NCI-H1417 treated with DMSO at 0.1 percent for 48 hours (cell line): ENCODE measurements at regions not wholly inside any gene's neighbourhood (a gene's known extent, or its start where the extent isn't known, plus 50 kb on each side); places are given as distances from the start of the nearest gene placed in this dataset.
"Not testable (repeated sequence)": the region's sequence is repeated elsewhere in the genome, so short reads cannot be mapped to it uniquely, and the experiment has no call there.

Experiments used
- DNase-seq: peaks from one replicate; lab custom pipeline; 2025; lab: John Stamatoyannopoulos, UW

GRCh38 chr4:28388471-28388870 is 1527.8 kb downstream of the STIM2 start:
- no peak for DNase-seq

GRCh38 chr4:28391877-28392276 is 1531.2 kb downstream of the STIM2 start:
- no peak for DNase-seq

- no peak for DNase-seq
Measured at GRCh38 chr4:28402751-28403150, 1542.1 kb downstream of the STIM2 start.

- no peak for DNase-seq
Measured at GRCh38 chr4:28421221-28421620, 1560.6 kb downstream of the STIM2 start.

- no peak for DNase-seq
Measured at GRCh38 chr4:28426251-28426650, 1565.6 kb downstream of the STIM2 start.

- no peak for DNase-seq
Measured at GRCh38 chr4:28427306-28428085, 1566.9 kb downstream of the STIM2 start.

GRCh38 chr4:28432348-28433025 is 1571.8 kb downstream of the STIM2 start:
- DNase-seq: no peak

- no peak for DNase-seq
Measured at GRCh38 chr4:28435314-28435713, 1574.7 kb downstream of the STIM2 start.

GRCh38 chr4:28436191-28437080 is 1575.8 kb downstream of the STIM2 start:
- DNase-seq: no peak

GRCh38 chr4:28443371-28443770 is 1582.7 kb downstream of the STIM2 start:
- no peak for DNase-seq

GRCh38 chr4:28443801-28444412 is 1583.3 kb downstream of the STIM2 start:
- DNase-seq: no peak

- DNase-seq: no peak
Measured at GRCh38 chr4:28444886-28445496, 1584.3 kb downstream of the STIM2 start.

- no peak for DNase-seq
Measured at GRCh38 chr4:28449085-28449484, 1588.4 kb downstream of the STIM2 start.

GRCh38 chr4:28451346-28451745 is 1590.7 kb downstream of the STIM2 start:
- no peak for DNase-seq

- DNase-seq: no peak
Measured at GRCh38 chr4:28462766-28463700, 1602.4 kb downstream of the STIM2 start.

- DNase-seq: no peak
Measured at GRCh38 chr4:28464823-28465222, 1604.2 kb downstream of the STIM2 start.

GRCh38 chr4:28466886-28467285 is 1606.2 kb downstream of the STIM2 start:
- DNase-seq: not testable (repeated sequence)

- no peak for DNase-seq
Measured at GRCh38 chr4:28469387-28469786, 1608.7 kb downstream of the STIM2 start.

GRCh38 chr4:28469886-28470285 is 1609.2 kb downstream of the STIM2 start:
- DNase-seq: no peak

GRCh38 chr4:28475381-28475780 is 1614.7 kb downstream of the STIM2 start:
- DNase-seq: no peak

GRCh38 chr4:28479666-28480065 is 1619.0 kb downstream of the STIM2 start:
- no peak for DNase-seq
